ENCODE measurements at regions not wholly inside any gene's neighbourhood (a gene's known extent, or its start where the extent isn't known, plus 50 kb on each side); places are given as distances from the start of the nearest gene placed in this dataset.
"Not testable (repeated sequence)": the region's sequence is repeated elsewhere in the genome, so short reads cannot be mapped to it uniquely, and the experiment has no call there.

DNA sequence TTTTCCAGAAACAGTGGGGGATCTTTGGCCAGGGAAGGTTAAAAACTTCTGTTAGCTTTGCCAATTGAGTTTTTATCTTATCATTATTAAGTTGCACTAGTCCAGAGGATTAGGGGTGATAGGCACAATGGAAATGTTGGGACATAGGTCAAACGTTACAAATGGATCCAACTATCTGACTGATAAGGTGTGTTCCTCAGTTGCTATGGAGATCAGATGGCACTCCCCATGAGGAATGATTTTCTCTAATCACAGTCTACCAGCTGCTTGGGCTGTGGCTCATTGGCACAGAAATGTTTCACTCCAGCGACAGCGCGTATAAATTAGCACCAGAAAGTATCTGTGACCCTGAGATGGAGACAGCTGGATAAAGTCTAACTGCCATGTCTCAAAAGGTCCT lies 106.2 kb downstream of the NBPF11 start:
- not testable (repeated sequence) for H3K18ac ChIP-seq (ENCODE audit: insufficient read length, low read depth, low read length); H3K79me1 ChIP-seq (ENCODE audit: insufficient read depth, low read depth, low read length, poor library complexity, severe bottlenecking); H4K8ac ChIP-seq (replicated peaks; ENCODE audit: insufficient read length, low read depth, low read length); H3K27ac ChIP-seq (ENCODE audit: insufficient read length, low read depth, low read length); H3K4me1 ChIP-seq (ENCODE audit: insufficient read depth, low read length); H2BK12ac ChIP-seq (ENCODE audit: insufficient read length, low read depth, low read length); H3K23ac ChIP-seq (ENCODE audit: insufficient read length, low read depth, low read length); H4K20me1 ChIP-seq (ENCODE audit: control insufficient read depth, insufficient read depth, insufficient read length); H3K36me3 Mint-ChIP-seq (ENCODE audit: insufficient read depth in 1 of 3, low read depth in 3 of 3); H3K56ac ChIP-seq (ENCODE audit: insufficient read length, low read depth, low read length); H3K4ac ChIP-seq (ENCODE audit: low read depth, low read length); H2BK15ac ChIP-seq (ENCODE audit: low read depth, low read length); H3K27me3 ChIP-seq (ENCODE audit: insufficient read depth, low read length); H3K4me1 Mint-ChIP-seq; H2BK120ac ChIP-seq (ENCODE audit: low read depth, low read length, poor library complexity, severe bottlenecking); H3K9ac ChIP-seq (ENCODE audit: extremely low read depth, insufficient read length, low read length); H3K27ac Mint-ChIP-seq; H3K9me3 ChIP-seq (ENCODE audit: control insufficient read depth, low read depth, low read length); H2BK5ac ChIP-seq (ENCODE audit: insufficient read length, low read length); H3K9me3 Mint-ChIP-seq; H3K23me2 ChIP-seq (ENCODE audit: insufficient read length, low read depth, low read length, poor library complexity, severe bottlenecking); H2BK20ac ChIP-seq (ENCODE audit: low read depth, low read length, poor library complexity, severe bottlenecking); H3K79me2 ChIP-seq (ENCODE audit: insufficient read depth, low read length); H3T11ph ChIP-seq (ENCODE audit: low read length); H2AFZ ChIP-seq (ENCODE audit: low read length); H3K4me2 ChIP-seq (ENCODE audit: insufficient read depth, insufficient read length, low read length); H2AK5ac ChIP-seq (ENCODE audit: insufficient read length, low read length); DNase-seq; H3K4me3 Mint-ChIP-seq; H4K91ac ChIP-seq (ENCODE audit: insufficient read length, low read depth, low read length); H4K5ac ChIP-seq (ENCODE audit: insufficient read length, low read depth, low read length); H3K27me3 Mint-ChIP-seq (ENCODE audit: low read depth); H3K14ac ChIP-seq (ENCODE audit: insufficient read depth, low read length)
- no CpG with 5 or more reads among the region's 4 CpGs for WGBS (ENCODE audit: extremely low coverage, insufficient read length, low lambda C conversion rate)

DNA sequence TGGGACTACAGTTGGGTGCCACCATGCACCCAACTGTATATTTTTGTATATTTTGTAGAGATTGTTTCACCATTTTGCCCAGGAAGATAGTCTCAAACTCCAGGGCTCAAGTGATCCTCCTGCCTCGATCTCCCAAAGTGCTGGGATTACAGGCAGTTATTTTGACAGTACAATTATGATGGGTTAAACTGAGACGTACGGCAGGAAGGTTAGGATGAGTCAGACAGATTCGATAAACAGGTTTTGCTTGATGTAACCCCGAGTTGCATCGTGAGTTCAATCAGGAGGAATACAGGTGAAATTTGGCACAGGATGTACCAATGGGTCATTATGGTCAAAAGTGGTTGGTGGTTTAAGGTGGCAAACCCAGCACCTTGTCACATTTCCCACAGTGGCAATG lies 107.6 kb downstream of the NBPF11 start:
- H4K8ac ChIP-seq (replicated peaks; ENCODE audit: insufficient read length, low read depth, low read length); H3K27ac Mint-ChIP-seq; H3K9me3 ChIP-seq (ENCODE audit: control insufficient read depth, low read depth, low read length); H2AK5ac ChIP-seq (ENCODE audit: insufficient read length, low read length); H3K27me3 ChIP-seq (ENCODE audit: insufficient read depth, low read length); H3K18ac ChIP-seq (ENCODE audit: insufficient read length, low read depth, low read length); DNase-seq; H3K4ac ChIP-seq (ENCODE audit: low read depth, low read length); H3K27me3 Mint-ChIP-seq (ENCODE audit: low read depth); H2BK120ac ChIP-seq (ENCODE audit: low read depth, low read length, poor library complexity, severe bottlenecking); H3K23me2 ChIP-seq (ENCODE audit: insufficient read length, low read depth, low read length, poor library complexity, severe bottlenecking); H2BK15ac ChIP-seq (ENCODE audit: low read depth, low read length); H2AFZ ChIP-seq (ENCODE audit: low read length); H3K23ac ChIP-seq (ENCODE audit: insufficient read length, low read depth, low read length); H2BK20ac ChIP-seq (ENCODE audit: low read depth, low read length, poor library complexity, severe bottlenecking); H2BK12ac ChIP-seq (ENCODE audit: insufficient read length, low read depth, low read length); H3K9me3 Mint-ChIP-seq; H4K20me1 ChIP-seq (ENCODE audit: control insufficient read depth, insufficient read depth, insufficient read length); H3K14ac ChIP-seq (ENCODE audit: insufficient read depth, low read length); H3K4me1 Mint-ChIP-seq; H3T11ph ChIP-seq (ENCODE audit: low read length); H4K91ac ChIP-seq (ENCODE audit: insufficient read length, low read depth, low read length); H3K4me1 ChIP-seq (ENCODE audit: insufficient read depth, low read length); H3K4me2 ChIP-seq (ENCODE audit: insufficient read depth, insufficient read length, low read length); H3K36me3 Mint-ChIP-seq (ENCODE audit: insufficient read depth in 1 of 3, low read depth in 3 of 3); H3K56ac ChIP-seq (ENCODE audit: insufficient read length, low read depth, low read length); H2BK5ac ChIP-seq (ENCODE audit: insufficient read length, low read length); H3K4me3 Mint-ChIP-seq; H3K9ac ChIP-seq (ENCODE audit: extremely low read depth, insufficient read length, low read length); H3K79me2 ChIP-seq (ENCODE audit: insufficient read depth, low read length); H3K27ac ChIP-seq (ENCODE audit: insufficient read length, low read depth, low read length); H3K79me1 ChIP-seq (ENCODE audit: insufficient read depth, low read depth, low read length, poor library complexity, severe bottlenecking); H4K5ac ChIP-seq (ENCODE audit: insufficient read length, low read depth, low read length): not testable (repeated sequence)
- WGBS (ENCODE audit: extremely low coverage, insufficient read length, low lambda C conversion rate): no CpG with 5 or more reads among the region's 6 CpGs
